GF-D8 (cell line): ENCODE measurements at regions not wholly inside any gene's neighbourhood (a gene's known extent, or its start where the extent isn't known, plus 50 kb on each side); places are given as distances from the start of the nearest gene placed in this dataset.

Experiments
- DNase-seq: peaks from one replicate; lab custom pipeline; 2025; lab: John Stamatoyannopoulos, UW

DNA sequence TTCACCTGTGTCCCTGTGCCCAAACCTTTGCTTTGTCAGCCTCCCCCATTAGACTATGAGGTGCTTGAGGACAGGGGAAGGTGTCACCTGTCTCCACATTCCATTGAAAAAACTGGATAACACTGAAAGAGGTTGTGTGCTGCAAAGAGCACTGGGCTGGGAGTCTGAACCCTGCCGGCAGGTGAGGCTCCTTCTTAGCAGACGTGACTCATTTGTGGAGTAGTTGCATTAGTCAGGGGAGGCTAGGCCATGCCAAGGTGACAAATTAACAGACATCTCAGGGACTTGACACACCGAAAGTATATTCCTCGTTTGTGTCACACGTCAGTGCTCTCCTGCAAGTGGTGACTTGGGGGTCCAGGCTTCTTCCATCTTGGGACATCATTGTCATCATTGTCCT is 95.9 kb upstream of the STX18 start:
- DNase-seq: no peak

DNA sequence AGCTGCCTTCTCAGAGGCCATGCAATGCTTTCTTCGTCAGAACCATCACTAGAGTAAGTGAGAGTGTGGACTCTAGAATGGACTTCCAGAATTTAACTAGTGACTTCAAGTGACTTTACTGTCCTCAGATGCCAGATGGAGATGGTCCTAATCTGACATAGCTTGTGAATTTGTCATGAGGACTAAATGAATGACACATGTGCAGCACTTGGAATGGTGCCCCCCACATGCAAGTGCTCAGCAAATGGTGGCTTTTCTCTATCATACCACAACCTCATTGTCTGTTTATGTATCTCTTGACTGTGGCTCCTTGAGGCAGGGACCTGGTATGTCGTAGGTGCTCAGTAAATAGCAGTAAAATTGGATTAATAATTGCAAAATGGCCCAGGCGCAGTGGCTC is 91.6 kb upstream of the STX18 start:
- DNase-seq: no peak

DNA sequence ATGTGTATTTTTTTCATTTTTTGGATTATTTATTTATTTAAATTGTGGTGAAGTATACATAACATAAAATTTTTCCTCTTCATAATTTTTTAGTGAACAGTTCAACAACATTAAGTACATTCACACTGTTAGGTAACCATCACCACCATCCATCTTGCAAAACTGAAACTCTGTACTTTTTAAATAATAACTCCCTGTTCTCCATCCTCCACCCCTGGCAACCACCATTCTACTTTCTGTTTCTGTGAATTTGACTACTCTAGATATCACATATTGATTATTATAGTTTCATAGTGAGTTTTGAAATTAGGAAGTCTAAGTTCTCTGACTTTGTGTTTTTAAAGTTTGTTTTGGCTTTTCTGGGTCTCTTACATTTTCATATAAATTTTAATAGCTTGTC is 89.3 kb upstream of the STX18 start:
- no peak for DNase-seq

DNA sequence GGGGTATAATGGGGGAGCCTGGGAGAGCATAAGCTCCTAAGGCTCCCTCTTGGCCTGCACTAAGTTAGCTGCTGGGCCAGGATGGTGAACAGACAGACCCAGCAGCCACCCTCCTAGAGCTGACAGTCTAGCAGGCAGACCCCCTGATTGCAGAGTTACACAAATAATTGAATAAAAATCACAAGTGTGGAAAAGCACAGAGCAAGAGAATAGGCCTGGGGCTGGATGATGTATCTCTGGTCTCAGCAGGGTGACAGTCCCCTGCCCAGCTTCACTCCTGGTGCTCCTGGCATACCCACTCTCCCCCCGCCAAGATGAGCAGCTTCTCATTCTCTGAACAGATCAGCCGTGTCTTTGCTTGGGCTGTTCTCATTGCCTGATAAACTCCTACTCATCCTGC is 86.1 kb upstream of the STX18 start:
- DNase-seq: no peak

DNA sequence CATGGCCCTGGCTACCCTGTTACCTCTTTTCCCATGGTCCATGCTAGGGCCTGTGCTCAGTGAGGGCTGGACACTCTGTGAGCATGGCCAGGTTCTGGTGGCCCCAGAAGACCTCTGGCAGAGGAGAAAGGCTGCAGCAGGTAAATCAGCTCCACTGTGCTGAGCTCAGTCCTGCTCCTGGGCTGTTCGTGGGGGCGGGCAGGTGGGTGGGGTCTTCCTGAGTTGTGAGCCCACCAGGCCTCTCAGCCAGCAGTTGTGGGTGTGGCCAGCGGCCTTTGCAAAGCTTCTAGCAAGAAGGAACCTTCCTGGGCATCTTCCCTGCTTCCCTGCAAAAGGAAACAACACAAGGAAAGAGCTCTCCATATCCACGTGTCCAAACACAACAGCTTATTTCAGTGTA is 85.3 kb upstream of the STX18 start:
- DNase-seq: no peak

DNA sequence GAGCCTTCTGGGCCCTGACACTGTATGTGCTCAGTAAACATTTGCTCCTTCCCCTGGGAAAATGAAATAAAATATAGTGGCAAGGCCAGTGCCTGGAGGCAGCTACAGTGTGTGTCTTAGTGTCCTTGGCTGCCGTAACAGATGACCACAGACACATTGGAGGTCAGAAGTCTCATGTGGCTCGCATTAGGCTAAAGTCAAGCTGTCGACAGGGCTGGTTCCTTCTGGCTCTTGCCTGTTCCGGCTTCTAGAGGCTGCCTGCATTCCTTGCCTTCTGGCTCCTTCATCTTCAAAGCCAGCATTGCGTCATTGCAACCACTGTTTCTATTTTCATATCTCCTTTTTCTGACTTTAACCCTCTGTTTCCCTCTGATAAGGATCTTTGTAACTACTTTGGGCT is 83.6 kb upstream of the STX18 start:
- no peak for DNase-seq

DNA sequence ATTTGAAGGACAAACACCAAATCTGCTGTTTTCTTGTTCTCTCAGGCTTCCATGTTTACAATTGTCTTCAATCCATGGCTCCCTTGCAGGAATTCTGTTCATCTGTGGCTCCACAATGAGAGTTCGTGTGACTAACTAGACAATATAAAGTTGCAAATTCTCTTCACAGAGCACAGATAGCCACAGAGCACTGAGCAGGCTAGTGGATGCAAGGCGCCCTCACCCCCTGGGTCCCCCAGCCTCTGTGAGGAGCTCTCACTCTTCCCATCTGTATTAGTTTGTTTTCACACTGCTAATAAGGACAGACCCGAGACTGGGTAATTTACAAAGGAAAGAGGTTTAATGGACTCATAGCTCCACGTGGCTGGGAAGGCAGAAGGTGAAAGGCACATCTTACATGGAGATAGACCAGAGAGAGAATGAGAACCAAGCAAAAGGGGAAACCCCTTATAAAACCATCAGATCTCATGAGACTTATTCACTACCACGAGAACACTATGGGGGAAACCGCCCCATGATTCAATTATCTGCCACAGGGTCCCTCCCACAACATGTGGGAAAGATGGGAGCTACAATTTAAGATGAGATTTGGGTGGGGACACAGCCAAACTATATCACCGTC is 82.5 kb upstream of the STX18 start:
- DNase-seq: no peak

DNA sequence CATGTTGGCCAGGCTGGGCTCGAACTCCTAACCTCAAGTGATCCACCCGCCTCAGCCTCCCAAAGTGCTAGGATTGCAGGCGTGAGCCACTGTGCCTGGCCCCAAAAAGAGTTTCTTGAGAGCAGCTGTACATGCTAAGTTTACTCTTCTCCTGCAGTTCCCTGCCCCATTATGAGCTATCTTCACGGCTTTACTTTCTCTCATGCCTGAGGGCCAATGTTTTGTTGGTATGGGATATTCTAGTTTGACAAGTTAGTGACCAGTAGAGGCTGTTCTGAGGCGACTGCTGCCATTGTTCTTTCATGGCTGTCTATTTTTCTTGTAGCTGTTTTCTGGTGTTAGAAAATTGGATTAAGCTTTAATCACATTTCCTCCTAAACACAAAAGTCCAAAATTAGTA is 78.0 kb upstream of the STX18 start:
- DNase-seq: no peak

DNA sequence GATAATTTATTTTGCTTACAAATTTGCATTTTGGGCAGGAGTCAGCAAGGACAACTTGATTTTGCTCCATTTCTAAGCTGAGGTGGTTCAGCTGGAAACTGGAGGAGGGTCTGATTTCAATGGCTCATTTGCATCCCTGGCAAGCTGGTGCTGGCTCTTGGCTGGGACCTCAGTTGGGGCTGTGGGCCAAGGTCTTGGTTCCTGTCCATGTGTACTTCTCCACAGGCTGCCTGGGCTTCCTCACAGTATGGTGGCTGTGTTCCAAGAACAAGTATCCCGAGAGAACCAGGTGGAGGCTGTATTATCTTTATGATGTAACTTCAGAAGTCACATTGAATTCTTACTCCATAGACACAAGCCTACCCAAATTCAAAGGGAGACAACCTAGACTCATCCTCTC is 77.0 kb upstream of the STX18 start:
- DNase-seq: no peak

DNA sequence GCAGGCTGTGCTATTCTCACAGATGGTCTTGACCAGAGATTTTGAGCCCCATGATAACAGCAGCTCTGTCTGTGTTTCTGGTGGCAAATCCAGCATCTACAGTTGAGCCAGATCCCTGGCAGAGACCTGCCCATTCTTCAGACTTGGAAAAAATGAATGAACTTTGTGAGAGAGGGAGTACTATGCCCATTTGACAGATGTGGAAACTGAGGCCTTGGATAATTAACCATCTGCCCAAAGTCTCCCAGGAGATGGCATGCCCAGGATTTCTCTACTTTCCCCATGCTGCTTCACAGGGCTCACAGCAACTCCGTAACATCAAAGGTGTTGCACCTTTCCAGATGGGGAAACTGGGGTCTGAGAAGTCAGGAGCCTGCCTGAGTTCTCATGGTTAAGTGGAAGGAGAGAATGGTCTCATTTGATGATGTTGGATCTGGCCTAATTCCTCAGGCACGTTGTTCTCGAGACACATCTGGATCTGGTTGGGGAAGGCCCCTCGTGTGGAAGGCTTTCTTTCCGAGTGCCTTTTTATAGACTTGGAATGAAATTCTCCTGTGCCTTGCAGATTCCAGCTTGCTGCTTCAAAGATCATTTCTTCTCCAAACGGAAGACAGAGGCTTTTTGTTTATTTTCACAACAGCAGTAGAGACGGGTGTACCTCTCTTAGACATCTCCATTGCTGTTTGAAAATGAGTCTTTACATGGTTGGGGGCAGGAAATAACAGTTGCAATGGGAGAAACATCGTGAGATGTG is 73.3 kb upstream of the STX18 start:
- DNase-seq: no peak

DNA sequence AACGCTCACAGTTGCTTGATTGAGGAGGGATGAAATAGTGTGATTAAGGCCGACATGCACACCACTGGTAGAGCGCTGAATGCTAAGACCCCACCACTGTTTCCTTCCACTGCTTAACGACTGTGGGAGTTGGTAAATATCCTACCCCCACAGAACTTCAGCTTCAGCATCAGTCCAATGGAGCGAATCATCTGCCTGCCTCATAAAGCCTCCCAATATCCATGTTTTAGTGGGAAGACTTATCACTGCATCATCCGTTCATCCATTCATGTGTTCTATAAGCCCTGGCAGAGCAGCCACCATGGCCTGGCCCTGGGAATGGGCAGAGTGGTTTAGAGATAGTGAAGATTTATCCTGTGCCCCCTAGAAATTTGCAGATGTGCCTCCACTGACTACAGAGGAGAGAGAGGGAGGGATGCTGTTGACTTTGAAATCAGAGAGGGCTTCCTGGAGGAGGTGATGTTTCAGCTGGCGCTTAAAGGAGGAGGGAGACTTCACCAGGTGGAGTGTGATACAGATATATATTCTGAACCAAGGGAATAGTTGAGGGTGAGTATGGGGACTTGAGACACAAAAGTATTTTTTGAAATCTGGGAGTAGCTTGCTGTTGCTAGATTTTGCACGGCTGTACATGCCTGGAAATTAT is 71.9 kb upstream of the STX18 start:
- no peak for DNase-seq

DNA sequence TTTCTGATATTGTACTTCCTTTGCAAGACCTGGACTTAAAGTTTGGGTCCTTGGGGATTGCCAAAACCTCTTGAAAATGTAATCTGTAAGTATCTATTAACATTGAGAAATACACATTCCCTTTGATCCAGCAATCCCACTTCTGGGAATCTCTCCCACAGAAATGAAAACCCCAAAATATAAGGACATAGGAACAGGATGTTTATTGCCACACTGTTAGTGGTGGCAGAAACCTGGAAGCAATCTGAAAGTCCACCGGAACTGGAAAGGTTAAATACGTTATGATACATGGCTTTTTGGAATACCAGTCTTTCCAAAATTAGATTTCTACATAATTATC is 71.2 kb upstream of the STX18 start:
- DNase-seq: no peak

DNA sequence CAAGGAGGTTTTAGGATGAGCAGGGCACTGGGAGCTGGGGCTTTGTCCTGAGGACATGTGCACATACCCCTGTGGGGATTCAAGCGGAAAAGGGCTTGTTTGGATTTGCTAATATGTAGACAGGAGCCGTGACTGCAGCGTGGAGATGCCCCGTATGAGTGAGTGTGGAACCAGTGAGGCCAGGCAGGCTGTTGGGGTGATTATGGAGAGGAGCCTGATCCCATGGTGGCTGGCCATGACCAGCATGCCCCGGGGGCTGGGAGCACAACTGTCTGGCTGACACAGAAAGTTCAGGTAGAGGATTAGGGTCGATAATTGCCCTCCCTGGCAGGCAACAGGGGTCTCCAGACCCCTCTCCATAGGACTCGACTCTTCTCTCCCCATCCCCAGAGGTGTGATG is 68.8 kb upstream of the STX18 start:
- DNase-seq: no peak

DNA sequence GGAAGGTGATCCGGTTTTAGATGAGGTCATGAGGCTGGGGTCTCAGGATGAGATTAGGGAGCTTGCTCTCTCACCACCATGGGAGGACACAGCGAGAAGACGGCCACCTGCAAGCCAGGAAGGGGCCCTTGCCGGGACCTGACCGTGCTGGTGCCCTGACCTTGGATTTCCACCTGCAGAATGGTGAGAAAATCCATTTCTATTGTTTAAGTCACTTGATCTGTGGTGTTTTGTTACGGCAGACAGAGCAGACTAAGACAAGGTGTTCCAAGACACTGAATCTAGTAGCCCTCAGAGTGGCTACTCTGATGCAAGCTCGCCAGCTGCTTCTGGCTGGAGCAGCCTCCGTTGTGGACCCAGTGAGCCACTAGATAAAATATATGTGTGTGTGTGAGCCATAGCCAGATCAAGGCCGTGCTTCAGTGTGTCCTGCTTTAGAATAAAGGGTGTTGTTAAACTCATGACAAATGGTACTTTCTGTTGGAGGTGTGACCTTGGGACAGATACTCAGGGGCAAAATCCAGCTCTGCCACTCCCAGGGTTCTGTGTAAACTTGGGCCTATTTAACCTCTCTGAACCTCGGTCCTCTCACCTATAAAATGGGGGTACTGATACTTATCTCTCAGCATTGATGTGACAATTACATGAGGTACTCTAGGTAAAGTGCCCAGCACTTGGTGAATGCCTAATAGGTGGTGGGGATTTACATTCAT is 67.9 kb upstream of the STX18 start:
- DNase-seq: no peak

DNA sequence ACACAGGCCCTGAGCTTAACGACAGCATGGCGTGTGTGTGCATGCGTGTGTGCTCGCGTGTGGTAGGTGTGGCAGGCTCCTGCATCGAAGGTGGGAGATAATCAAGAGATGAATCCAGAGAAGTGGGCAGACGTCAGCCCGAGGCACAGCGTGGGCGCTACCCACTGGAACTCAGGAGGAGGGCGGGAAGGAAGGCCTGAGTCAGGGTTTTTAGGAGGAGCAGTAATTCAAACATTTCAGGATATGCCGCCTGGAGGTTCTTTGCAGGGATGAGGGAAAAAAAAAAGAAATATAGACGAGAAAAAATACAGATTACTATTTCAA is 66.3 kb upstream of the STX18 start:
- DNase-seq: no peak

DNA sequence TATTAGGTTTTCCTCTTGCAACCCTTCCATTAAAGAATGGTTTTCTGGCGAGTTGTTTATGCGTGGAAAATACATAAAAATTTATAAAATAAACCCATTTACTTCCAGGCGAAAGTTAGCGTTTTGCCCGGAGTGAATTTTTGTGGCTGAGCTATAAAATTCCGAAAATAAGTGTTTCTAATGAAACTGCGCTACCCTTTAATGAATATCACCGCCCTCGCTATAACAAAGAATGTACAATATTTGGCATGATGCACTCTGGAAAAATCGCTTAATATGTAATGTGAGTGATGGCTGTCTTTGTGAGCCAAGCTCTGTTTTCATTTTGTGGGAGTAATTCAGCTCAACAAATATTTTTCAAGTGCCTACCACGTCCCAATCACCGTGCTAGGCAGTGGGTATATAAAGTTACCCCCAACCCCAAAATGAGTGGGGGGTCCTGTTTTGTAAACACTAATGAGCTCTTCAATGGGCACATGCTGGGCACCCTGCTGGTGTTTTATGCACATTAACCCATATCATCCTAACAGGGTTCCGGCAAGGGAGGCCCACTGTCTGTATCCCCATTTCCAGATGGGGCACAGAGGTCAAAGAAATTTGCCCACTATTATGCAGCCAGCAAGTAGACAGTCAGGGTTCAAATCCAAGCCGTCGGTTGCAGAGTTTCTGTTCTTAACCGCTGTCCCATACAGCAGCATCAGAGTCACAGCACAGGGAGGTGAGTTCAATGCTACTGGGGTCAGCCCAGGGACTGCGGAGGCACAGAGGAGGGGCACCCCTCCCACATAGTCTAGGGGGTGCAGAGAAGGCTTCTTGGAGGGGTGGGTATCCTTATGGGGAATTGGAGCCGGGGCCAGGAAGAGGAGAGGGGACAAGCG is 65.7 kb upstream of the STX18 start:
- no peak for DNase-seq

DNA sequence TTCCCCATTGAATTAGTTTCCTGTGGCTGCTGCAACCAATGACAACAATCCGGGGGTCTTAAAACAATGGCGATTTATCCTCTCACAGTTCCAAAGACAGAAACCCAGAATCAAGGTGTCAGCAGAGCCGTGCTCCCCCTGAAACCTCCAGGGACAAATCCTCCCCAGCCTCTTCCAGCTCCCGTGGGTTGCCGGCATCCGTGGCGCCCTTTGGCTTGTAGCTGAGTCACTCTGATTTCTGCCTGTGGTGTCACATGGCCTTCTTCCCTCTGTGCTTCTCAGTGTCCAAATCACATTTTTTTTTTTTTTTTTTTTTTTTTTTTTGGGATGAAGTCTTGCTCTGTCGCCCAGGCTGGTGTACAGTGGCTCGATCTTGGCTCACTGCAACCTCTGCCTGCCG is 64.5 kb upstream of the STX18 start:
- no peak for DNase-seq

DNA sequence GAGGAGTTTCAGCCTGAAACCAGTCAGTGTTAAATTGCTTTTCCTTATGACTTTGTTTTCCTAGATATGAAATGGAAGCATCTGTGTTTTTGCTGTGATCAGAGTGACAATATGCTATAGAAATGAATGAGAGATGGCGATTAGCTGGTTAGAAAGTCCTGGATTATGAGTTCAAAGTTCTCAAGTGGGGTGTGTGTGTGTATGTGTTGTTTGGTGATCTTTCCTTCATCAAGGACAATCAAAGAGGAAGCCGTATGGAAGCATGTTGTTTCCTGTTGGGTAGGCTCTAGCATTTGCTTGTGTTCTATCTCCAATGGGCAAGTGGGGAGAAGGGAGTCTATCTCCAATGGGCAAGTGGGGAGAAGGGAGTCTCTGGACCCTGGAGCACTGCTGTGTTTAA is 64.0 kb upstream of the STX18 start:
- no peak for DNase-seq

DNA sequence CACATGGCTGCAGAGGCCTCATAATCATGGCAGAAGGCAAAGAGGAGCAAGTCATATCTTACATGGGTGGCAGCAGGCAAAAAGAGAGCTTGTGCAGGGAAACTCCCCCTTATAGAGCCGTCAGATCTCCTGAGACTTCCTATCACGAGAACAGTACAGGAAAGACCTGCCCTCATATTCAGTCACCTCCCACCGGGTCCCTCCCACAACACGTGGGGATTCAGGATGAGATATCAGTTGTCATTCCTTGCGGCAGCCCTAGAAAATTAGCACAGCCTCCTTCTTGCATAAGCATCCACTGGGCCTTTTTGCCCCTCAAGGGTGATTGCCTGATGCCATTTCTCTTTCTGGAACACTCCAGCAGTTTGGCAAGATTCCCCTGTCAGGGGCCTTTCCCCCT is 61.7 kb upstream of the STX18 start:
- no peak for DNase-seq

DNA sequence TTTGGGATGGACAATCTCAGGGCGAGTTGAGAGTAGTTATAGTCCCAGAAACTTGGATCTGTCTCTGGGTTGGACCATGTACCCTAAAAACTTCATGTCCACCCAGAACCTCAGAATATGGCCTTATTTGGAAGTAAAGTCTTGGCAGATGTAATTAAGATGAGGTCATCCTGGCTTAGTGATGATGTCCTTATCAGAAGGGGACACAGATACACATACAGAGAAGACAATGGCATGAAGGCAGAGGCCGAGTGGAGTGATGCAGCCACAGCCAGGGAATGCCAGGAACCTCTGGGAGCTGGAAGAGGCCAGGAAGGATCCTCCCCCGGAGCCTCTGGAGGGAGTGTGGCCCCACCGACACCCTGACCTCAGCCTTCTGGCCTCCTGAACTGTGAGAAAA is 61.2 kb upstream of the STX18 start:
- no peak for DNase-seq

DNA sequence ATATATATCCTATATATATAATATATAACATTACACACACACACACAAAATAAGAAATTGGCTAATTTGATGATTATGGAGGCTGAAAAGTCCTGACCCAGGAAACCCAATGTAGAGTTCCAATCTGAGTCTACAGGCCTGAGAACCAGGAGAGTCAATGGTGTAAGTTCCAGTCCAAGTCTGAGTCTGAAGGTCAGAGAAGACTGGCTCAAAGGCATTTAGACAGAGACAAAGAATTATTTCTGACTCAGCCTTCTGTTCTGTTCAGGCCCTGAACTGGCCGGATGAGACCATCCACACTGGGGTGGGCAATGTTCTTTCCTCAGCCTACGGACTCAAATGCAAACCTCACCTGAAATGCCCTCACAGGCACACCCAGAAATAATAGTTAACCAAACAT is 60.6 kb upstream of the STX18 start:
- DNase-seq: no peak

DNA sequence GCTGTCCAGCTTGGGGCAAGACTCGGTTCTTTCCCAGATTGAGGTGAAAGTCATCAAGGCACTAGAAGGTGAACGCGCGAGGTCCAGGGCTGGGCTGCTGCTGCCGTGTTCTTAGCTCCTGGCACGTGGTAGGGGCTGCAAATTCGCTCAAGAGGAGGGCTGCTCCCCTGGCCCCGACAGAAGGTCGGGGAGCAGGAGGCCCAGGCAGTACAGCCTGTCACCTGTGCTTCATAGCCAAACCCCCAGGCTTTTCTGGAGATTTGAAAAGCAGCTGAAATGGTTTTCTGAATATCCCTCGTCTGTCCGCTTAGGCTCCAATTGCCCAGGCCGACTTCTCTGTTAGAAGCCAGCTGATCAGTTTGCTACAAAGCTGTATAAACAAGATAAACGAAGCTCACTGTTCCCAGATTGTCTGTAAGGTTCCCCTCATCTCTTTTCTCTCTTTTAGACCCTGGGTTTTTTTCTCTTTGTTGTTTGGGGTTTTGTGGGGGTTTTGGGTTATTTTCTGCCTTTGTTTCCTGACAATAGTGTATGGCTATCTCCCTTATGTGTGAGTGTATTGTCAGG is 60.0 kb upstream of the STX18 start:
- no peak for DNase-seq
